ENCODE measurements at regions not wholly inside any gene's neighbourhood (a gene's known extent, or its start where the extent isn't known, plus 50 kb on each side); places are given as distances from the start of the nearest gene placed in this dataset.
"Not testable (repeated sequence)": the region's sequence is repeated elsewhere in the genome, so short reads cannot be mapped to it uniquely, and the experiment has no call there.

- Histone ChIP-seq H3K9me3 (ENCODE audit: low read length) (no peaks in the 10 kb centered on the region), H2AFZ (ENCODE audit: low read length) (no peak overlapping the region), H3K4me2 (ENCODE audit: low read depth, low read length, poor library complexity, severe bottlenecking) (no peak overlapping the region), H4K20me1 (ENCODE audit: insufficient read depth, low read depth, low read length) (no peaks in the 10 kb centered on the region), H3K27me3 (ENCODE audit: low read length) (no peaks in the 10 kb centered on the region), H3K79me2 (ENCODE audit: low read length) (no peaks in the 10 kb centered on the region), H3K9ac (ENCODE audit: low read length) (no peak overlapping the region), H3K4me3 (ENCODE audit: low read length) (no peak overlapping the region), H3K4me1 (ENCODE audit: low read length) (peaks cover 4% of the 10 kb centered on the region; the same call in 1 of the 2 replicates), H3K27ac (ENCODE audit: low read length) (no peak overlapping the region), H3K36me3 (ENCODE audit: insufficient read depth, low read length) (no peaks in the 10 kb centered on the region), H3K9me2 (replicated peaks; ENCODE audit: insufficient read depth, low read length) (no peaks in the 10 kb centered on the region)
- no peak for DNase-seq
Measured at GRCh38 chr19:29882719-29883105, 59.3 kb upstream of the URI1 start.

- no peak overlapping the region for H3K4me3 ChIP-seq (ENCODE audit: low read length)
- H3K4me2 ChIP-seq (ENCODE audit: low read depth, low read length, poor library complexity, severe bottlenecking), result no peak overlapping the region
- H4K20me1 ChIP-seq (ENCODE audit: insufficient read depth, low read depth, low read length), result no peaks in the 10 kb centered on the region
- no peaks in the 10 kb centered on the region for H3K27me3 ChIP-seq (ENCODE audit: low read length)
- no peaks in the 10 kb centered on the region for H3K9me2 ChIP-seq (replicated peaks; ENCODE audit: insufficient read depth, low read length)
- no peak overlapping the region for H2AFZ ChIP-seq (ENCODE audit: low read length)
- H3K27ac ChIP-seq (ENCODE audit: low read length), result no peak overlapping the region
- peaks cover 4% of the 10 kb centered on the region; the same call in 1 of the 2 replicates for H3K4me1 ChIP-seq (ENCODE audit: low read length)
- no peaks in the 10 kb centered on the region for H3K36me3 ChIP-seq (ENCODE audit: insufficient read depth, low read length)
- H3K9me3 ChIP-seq (ENCODE audit: low read length), result no peaks in the 10 kb centered on the region
- DNase-seq, result no peak
- H3K9ac ChIP-seq (ENCODE audit: low read length), result no peak overlapping the region
- H3K79me2 ChIP-seq (ENCODE audit: low read length), result no peaks in the 10 kb centered on the region
Measured at GRCh38 chr19:29884044-29884443, 58.0 kb upstream of the URI1 start.

- H2AFZ ChIP-seq (ENCODE audit: low read length), result no peak overlapping the region
- no peak overlapping the region for H3K9ac ChIP-seq (ENCODE audit: low read length)
- H3K9me2 ChIP-seq (replicated peaks; ENCODE audit: insufficient read depth, low read length), result no peaks in the 10 kb centered on the region
- DNase-seq, result peak; percentile 11
- H3K36me3 ChIP-seq (ENCODE audit: insufficient read depth, low read length), result no peaks in the 10 kb centered on the region
- H3K4me1 ChIP-seq (ENCODE audit: low read length), result peaks cover 4% of the 10 kb centered on the region; the same call in 1 of the 2 replicates
- H4K20me1 ChIP-seq (ENCODE audit: insufficient read depth, low read depth, low read length), result no peaks in the 10 kb centered on the region
- no peaks in the 10 kb centered on the region for H3K79me2 ChIP-seq (ENCODE audit: low read length)
- no peaks in the 10 kb centered on the region for H3K9me3 ChIP-seq (ENCODE audit: low read length)
- no peaks in the 10 kb centered on the region for H3K27me3 ChIP-seq (ENCODE audit: low read length)
- H3K4me3 ChIP-seq (ENCODE audit: low read length), result no peak overlapping the region
- H3K4me2 ChIP-seq (ENCODE audit: low read depth, low read length, poor library complexity, severe bottlenecking), result no peak overlapping the region
- no peak overlapping the region for H3K27ac ChIP-seq (ENCODE audit: low read length)
Measured at GRCh38 chr19:29884466-29884865, 57.6 kb upstream of the URI1 start.

- not testable (repeated sequence) for H3K79me2 ChIP-seq (ENCODE audit: low read length); H4K20me1 ChIP-seq (ENCODE audit: insufficient read depth, low read depth, low read length); H3K9me3 ChIP-seq (ENCODE audit: low read length); H3K27me3 ChIP-seq (ENCODE audit: low read length); H3K9me2 ChIP-seq (replicated peaks; ENCODE audit: insufficient read depth, low read length); H3K4me3 ChIP-seq (ENCODE audit: low read length); H3K4me1 ChIP-seq (ENCODE audit: low read length); DNase-seq; H3K9ac ChIP-seq (ENCODE audit: low read length); H3K27ac ChIP-seq (ENCODE audit: low read length); H3K4me2 ChIP-seq (ENCODE audit: low read depth, low read length, poor library complexity, severe bottlenecking); H3K36me3 ChIP-seq (ENCODE audit: insufficient read depth, low read length); H2AFZ ChIP-seq (ENCODE audit: low read length)
Measured at GRCh38 chr19:29886106-29886505, 55.9 kb upstream of the URI1 start.

GRCh38 chr19:29886586-29886985, 55.5 kb upstream of the URI1 start:
- H4K20me1 ChIP-seq (ENCODE audit: insufficient read depth, low read depth, low read length), result no peaks in the 10 kb centered on the region
- no peaks in the 10 kb centered on the region for H3K79me2 ChIP-seq (ENCODE audit: low read length)
- no peak for DNase-seq
- H3K27ac ChIP-seq (ENCODE audit: low read length), result no peak overlapping the region
- no peaks in the 10 kb centered on the region for H3K4me1 ChIP-seq (ENCODE audit: low read length)
- no peaks in the 10 kb centered on the region for H3K36me3 ChIP-seq (ENCODE audit: insufficient read depth, low read length)
- H2AFZ ChIP-seq (ENCODE audit: low read length), result no peak overlapping the region
- H3K9ac ChIP-seq (ENCODE audit: low read length), result no peak overlapping the region
- no peaks in the 10 kb centered on the region for H3K9me2 ChIP-seq (replicated peaks; ENCODE audit: insufficient read depth, low read length)
- no peaks in the 10 kb centered on the region for H3K27me3 ChIP-seq (ENCODE audit: low read length)
- H3K9me3 ChIP-seq (ENCODE audit: low read length), result no peaks in the 10 kb centered on the region
- no peak overlapping the region for H3K4me3 ChIP-seq (ENCODE audit: low read length)
- H3K4me2 ChIP-seq (ENCODE audit: low read depth, low read length, poor library complexity, severe bottlenecking), result no peak overlapping the region

- Histone ChIP-seq H4K20me1 (ENCODE audit: insufficient read depth, low read depth, low read length) (no peaks in the 10 kb centered on the region), H3K36me3 (ENCODE audit: insufficient read depth, low read length) (no peaks in the 10 kb centered on the region), H3K27ac (ENCODE audit: low read length) (no peak overlapping the region), H3K9me3 (ENCODE audit: low read length) (no peaks in the 10 kb centered on the region), H3K9me2 (replicated peaks; ENCODE audit: insufficient read depth, low read length) (no peaks in the 10 kb centered on the region), H3K4me3 (ENCODE audit: low read length) (no peak overlapping the region), H3K27me3 (ENCODE audit: low read length) (no peaks in the 10 kb centered on the region), H3K9ac (ENCODE audit: low read length) (no peak overlapping the region), H2AFZ (ENCODE audit: low read length) (no peak overlapping the region; the same call in 1 of the 2 replicates), H3K4me2 (ENCODE audit: low read depth, low read length, poor library complexity, severe bottlenecking) (no peak overlapping the region), H3K4me1 (ENCODE audit: low read length) (no peaks in the 10 kb centered on the region), H3K79me2 (ENCODE audit: low read length) (no peaks in the 10 kb centered on the region)
- no peak for DNase-seq
Measured at GRCh38 chr19:29887442-29887855, 54.6 kb upstream of the URI1 start.

- not testable (repeated sequence) for H3K27ac ChIP-seq (ENCODE audit: low read length); H2AFZ ChIP-seq (ENCODE audit: low read length); H4K20me1 ChIP-seq (ENCODE audit: insufficient read depth, low read depth, low read length); H3K36me3 ChIP-seq (ENCODE audit: insufficient read depth, low read length); H3K4me2 ChIP-seq (ENCODE audit: low read depth, low read length, poor library complexity, severe bottlenecking); H3K27me3 ChIP-seq (ENCODE audit: low read length); H3K4me3 ChIP-seq (ENCODE audit: low read length); DNase-seq; H3K4me1 ChIP-seq (ENCODE audit: low read length); H3K9ac ChIP-seq (ENCODE audit: low read length); H3K9me3 ChIP-seq (ENCODE audit: low read length); H3K79me2 ChIP-seq (ENCODE audit: low read length); H3K9me2 ChIP-seq (replicated peaks; ENCODE audit: insufficient read depth, low read length)
Measured at GRCh38 chr19:29888047-29888446, 54.0 kb upstream of the URI1 start.

- Histone ChIP-seq H3K9ac (ENCODE audit: low read length) (no peak overlapping the region), H3K9me2 (replicated peaks; ENCODE audit: insufficient read depth, low read length) (no peaks in the 10 kb centered on the region), H4K20me1 (ENCODE audit: insufficient read depth, low read depth, low read length) (no peaks in the 10 kb centered on the region), H3K4me2 (ENCODE audit: low read depth, low read length, poor library complexity, severe bottlenecking) (no peak overlapping the region), H3K79me2 (ENCODE audit: low read length) (no peaks in the 10 kb centered on the region), H3K4me1 (ENCODE audit: low read length) (no peaks in the 10 kb centered on the region), H3K36me3 (ENCODE audit: insufficient read depth, low read length) (no peaks in the 10 kb centered on the region), H3K4me3 (ENCODE audit: low read length) (no peak overlapping the region), H3K27ac (ENCODE audit: low read length) (no peak overlapping the region), H3K9me3 (ENCODE audit: low read length) (no peaks in the 10 kb centered on the region), H2AFZ (ENCODE audit: low read length) (no peak overlapping the region), H3K27me3 (ENCODE audit: low read length) (no peaks in the 10 kb centered on the region)
- DNase-seq, result no peak
Measured at GRCh38 chr19:29889702-29890101, 52.3 kb upstream of the URI1 start.

- H2AFZ ChIP-seq (ENCODE audit: low read length), result no peak overlapping the region
- H3K27me3 ChIP-seq (ENCODE audit: low read length), result no peaks in the 10 kb centered on the region
- H3K4me3 ChIP-seq (ENCODE audit: low read length), result no peak overlapping the region
- no peaks in the 10 kb centered on the region for H3K4me1 ChIP-seq (ENCODE audit: low read length)
- no peaks in the 10 kb centered on the region for H3K9me3 ChIP-seq (ENCODE audit: low read length)
- no peak overlapping the region for H3K27ac ChIP-seq (ENCODE audit: low read length)
- H3K36me3 ChIP-seq (ENCODE audit: insufficient read depth, low read length), result no peaks in the 10 kb centered on the region
- no peaks in the 10 kb centered on the region for H3K79me2 ChIP-seq (ENCODE audit: low read length)
- no peak for DNase-seq
- no peaks in the 10 kb centered on the region for H3K9me2 ChIP-seq (replicated peaks; ENCODE audit: insufficient read depth, low read length)
- H3K4me2 ChIP-seq (ENCODE audit: low read depth, low read length, poor library complexity, severe bottlenecking), result no peak overlapping the region
- H3K9ac ChIP-seq (ENCODE audit: low read length), result no peak overlapping the region
- H4K20me1 ChIP-seq (ENCODE audit: insufficient read depth, low read depth, low read length), result no peaks in the 10 kb centered on the region
Measured at GRCh38 chr19:29890392-29890791, 51.6 kb upstream of the URI1 start.

Data from Karpas-422 (cell line).